GM21381 (cell line): ENCODE measurements at regions not wholly inside any gene's neighbourhood (a gene's known extent, or its start where the extent isn't known, plus 50 kb on each side); places are given as distances from the start of the nearest gene placed in this dataset.
"Not testable (repeated sequence)": the region's sequence is repeated elsewhere in the genome, so short reads cannot be mapped to it uniquely, and the experiment has no call there.

ENCODE experiments used
- ATAC-seq: cut with Tn5 transposase; IDR thresholded peaks from one replicate; pipeline ENCODE4 v1.9.1; 2021; ENCODE audit warnings: mild to moderate bottlenecking, moderate library complexity; ENCODE audit not compliant: unreplicated experiment

- no peak for ATAC-seq
Measured at GRCh38 chr10:36500266-36500665, 625.1 kb upstream of the ANKRD30A start.

GRCh38 chr10:36499693-36500092 lies 625.7 kb upstream of the ANKRD30A start:
- no peak for ATAC-seq

GRCh38 chr10:36496758-36497157 lies 628.6 kb upstream of the ANKRD30A start:
- no peak for ATAC-seq

GRCh38 chr10:36494371-36494770 lies 631.0 kb upstream of the ANKRD30A start:
- no peak for ATAC-seq

GRCh38 chr10:36493516-36493880 lies 631.9 kb upstream of the ANKRD30A start:
- no peak for ATAC-seq

- no peak for ATAC-seq
Measured at GRCh38 chr10:36492590-36493515, 632.5 kb upstream of the ANKRD30A start.

- no peak for ATAC-seq
Measured at GRCh38 chr10:36491926-36492325, 633.5 kb upstream of the ANKRD30A start.

- ATAC-seq: no peak
Measured at GRCh38 chr10:36489611-36490228, 635.7 kb upstream of the ANKRD30A start.

GRCh38 chr10:36489181-36489580 lies 636.2 kb upstream of the ANKRD30A start:
- no peak for ATAC-seq

- no peak for ATAC-seq
Measured at GRCh38 chr10:36488579-36488978, 636.8 kb upstream of the ANKRD30A start.

GRCh38 chr10:36479073-36479472 lies 646.3 kb upstream of the ANKRD30A start:
- no peak for ATAC-seq

GRCh38 chr10:36476399-36476798 lies 649.0 kb upstream of the ANKRD30A start:
- ATAC-seq: no peak

- no peak for ATAC-seq
Measured at GRCh38 chr10:36475746-36476145, 649.7 kb upstream of the ANKRD30A start.

- no peak for ATAC-seq
Measured at GRCh38 chr10:36474456-36474855, 650.9 kb upstream of the ANKRD30A start.

GRCh38 chr10:36473122-36473521 lies 652.3 kb upstream of the ANKRD30A start:
- ATAC-seq: no peak

- ATAC-seq: no peak
Measured at GRCh38 chr10:36469585-36469984, 655.8 kb upstream of the ANKRD30A start.

GRCh38 chr10:36468620-36469019 lies 656.8 kb upstream of the ANKRD30A start:
- no peak for ATAC-seq

- ATAC-seq: no peak
Measured at GRCh38 chr10:36465604-36466379, 659.6 kb upstream of the ANKRD30A start.

GRCh38 chr10:36464291-36464690 lies 661.1 kb upstream of the ANKRD30A start:
- no peak for ATAC-seq

GRCh38 chr10:36463390-36463789 lies 662.0 kb upstream of the ANKRD30A start:
- ATAC-seq: no peak

GRCh38 chr10:36462194-36462593 lies 663.2 kb upstream of the ANKRD30A start:
- no peak for ATAC-seq

GRCh38 chr10:36458437-36458836 lies 667.0 kb upstream of the ANKRD30A start:
- not testable (repeated sequence) for ATAC-seq
